GM23248 (cell line): ENCODE measurements at regions not wholly inside any gene's neighbourhood (a gene's known extent, or its start where the extent isn't known, plus 50 kb on each side); places are given as distances from the start of the nearest gene placed in this dataset.

ENCODE experiments used
- EZH2 ChIP-seq: fragments of 200-600 bp; sonication (generic); IDR thresholded peaks from 2 replicates; pipeline ENCODE4 v1.6.1; 2018; ENCODE audit warnings: antibody characterized with exemption, mild to moderate bottlenecking; ENCODE audit not compliant: insufficient read depth, poor library complexity, severe bottlenecking
- EZH2phosphoT487 ChIP-seq: fragments of 200-600 bp; sonication (generic); IDR thresholded peaks from 2 replicates; pipeline ENCODE4 v1.6.1; 2018; ENCODE audit warnings: antibody characterized with exemption, moderate library complexity, mild to moderate bottlenecking, low read depth; ENCODE audit not compliant: insufficient read depth

DNA sequence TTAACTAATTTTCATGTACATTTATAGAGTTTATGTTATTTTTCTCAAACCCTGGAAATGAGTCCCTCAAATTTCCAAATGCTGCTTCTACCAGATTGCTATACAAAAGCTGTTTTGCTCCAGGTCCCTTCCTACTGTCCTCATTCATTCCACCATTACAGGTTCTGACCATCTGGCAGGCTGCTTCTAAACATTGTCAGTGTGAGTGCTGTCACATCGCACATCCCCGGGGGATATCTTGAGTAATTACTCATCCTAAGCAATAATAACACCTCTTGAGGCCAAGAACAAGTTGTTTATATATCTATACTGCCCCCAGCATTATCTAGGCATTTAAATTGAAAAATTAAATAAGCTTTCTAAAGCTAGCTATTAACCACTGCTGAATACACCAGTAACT is 1675.3 kb upstream of the CDH6 start:
- TF ChIP-seq EZH2 (no peak), EZH2phosphoT487 (no peak)
